ENCODE measurements at regions not wholly inside any gene's neighbourhood (a gene's known extent, or its start where the extent isn't known, plus 50 kb on each side); places are given as distances from the start of the nearest gene placed in this dataset.

GRCh38 chr11:129324533-129325175 is 51.0 kb upstream of the BARX2 start:
- DNase-seq (ENCODE audit: low read depth) = no peak

GRCh38 chr11:129323896-129324502 is 51.6 kb upstream of the BARX2 start:
- no peak for DNase-seq (ENCODE audit: low read depth)

DNA sequence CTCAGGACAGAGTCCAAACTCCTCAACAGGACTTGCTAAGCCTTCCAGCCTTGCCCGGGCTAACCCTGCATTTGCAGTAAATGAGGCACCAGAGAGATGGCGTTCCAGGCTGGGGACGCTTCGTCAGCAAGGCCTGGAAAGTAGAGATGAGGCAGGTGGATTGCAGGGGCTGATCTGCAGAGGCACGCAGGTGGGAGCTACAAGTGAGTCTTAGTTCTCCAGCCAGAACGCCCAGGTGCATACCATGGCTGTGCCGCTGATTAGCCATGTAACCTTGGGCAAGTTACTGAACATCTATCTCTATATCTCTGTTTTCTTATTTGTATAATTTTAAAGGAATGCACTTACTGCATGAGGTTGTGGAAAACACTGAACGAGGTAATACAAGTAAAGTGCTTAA is 52.7 kb upstream of the BARX2 start:
- DNase-seq (ENCODE audit: low read depth) = no peak

DNA sequence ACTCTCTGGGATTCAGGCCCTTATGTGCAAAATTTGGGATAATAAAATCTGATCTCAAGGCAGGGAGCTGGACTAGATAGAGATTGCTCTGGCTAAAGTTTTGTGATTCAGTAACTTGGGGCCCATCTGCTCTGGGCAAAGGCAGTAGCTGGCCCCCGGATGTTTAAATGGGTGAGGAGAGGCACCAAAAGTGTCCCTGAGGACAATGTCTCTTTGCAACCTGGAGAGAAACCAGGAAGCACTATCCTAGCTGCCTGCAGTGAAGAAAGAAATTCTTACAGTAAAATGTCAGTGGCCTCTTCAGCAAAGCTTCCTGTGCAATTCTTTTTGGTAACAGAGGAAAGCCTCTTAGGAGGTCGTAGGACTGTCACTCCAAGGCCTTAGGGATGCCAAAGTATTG is 54.6 kb upstream of the BARX2 start:
- DNase-seq (ENCODE audit: low read depth) = no peak

GRCh38 chr11:129320494-129320893 is 55.2 kb upstream of the BARX2 start:
- DNase-seq (ENCODE audit: low read depth) = no peak

DNA sequence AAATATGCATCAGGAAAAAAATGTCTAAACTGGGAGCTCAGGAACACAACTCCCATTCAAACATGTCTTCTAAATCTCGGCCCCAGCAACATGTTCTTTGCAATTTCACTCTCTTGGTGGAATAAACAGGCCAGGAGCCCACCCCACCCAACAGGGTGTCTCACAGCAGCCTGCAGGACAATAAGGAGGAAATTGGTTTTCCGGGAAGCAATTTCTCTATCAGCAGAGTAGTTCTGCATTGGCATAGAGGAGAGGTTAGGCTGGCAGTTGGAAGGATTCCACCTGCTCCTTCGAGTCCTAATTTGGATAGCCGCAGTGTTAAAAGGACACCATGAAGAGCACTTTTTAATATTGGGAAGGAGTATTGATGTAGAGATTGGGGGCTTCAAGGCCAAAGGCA is 55.9 kb upstream of the BARX2 start:
- DNase-seq (ENCODE audit: low read depth) = no peak

DNA sequence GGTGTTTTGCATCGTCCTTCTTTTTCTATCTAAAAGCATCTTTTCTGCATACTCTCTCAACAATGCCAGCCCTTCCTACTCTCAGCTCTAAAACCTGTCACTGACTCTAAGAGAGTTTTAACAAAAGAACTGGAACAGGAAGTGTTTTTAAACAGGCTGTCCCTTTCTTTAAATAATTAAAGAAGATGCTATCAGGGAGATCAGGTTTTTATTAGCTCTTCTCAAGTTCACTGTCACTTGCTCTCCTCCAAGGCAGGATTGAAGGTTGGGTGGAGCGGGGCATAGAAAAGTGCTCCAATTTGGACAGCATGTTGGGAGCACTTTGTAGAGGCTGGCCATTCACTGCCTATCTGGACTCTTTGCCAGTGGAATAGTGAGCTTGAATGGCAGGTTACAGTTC is 56.4 kb upstream of the BARX2 start:
- no peak for DNase-seq (ENCODE audit: low read depth)

GRCh38 chr11:129317571-129317970 is 58.1 kb upstream of the BARX2 start:
- no peak for DNase-seq (ENCODE audit: low read depth)

GRCh38 chr11:129316781-129317180 is 58.9 kb upstream of the BARX2 start:
- DNase-seq (ENCODE audit: low read depth) = no peak

DNA sequence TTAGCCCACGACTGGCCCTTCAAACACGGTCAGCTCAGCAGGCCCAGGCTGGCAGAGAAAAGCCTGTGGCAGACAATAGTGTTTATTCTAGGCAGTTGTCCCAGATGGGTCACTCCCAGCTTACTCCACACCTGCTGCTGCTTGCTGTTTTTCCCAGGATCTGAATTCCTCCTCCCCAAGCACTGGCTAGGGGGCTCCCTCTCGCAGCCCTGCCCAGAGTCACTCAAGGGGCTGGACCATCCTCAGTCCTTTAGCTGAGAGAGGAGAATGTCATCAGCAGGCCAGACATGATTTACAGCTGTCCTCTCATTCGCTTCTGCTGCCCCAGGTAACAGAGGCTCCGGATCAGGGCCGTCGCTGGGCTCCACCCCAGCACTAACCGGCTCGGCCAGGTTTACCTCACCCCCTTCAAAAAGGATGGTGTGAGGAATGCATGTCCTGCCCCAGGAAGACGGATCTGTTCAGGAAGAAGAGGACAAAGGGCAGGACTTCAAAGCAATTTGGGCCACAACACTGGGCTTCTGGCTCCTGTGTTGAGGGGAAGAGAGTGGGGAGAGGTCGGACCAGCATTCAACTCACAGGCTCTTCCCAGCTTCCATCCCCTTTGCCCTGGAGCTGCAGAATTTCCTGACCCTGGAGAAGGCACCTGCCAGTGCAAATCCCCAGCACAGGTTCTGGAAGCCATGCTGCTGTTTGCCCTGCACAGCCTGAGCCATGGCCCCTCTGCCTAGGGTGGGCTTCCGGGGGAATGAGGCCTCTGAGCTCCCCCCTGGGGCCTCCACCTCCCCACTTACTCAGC is 59.7 kb upstream of the BARX2 start:
- DNase-seq (ENCODE audit: low read depth) = no peak

DNA sequence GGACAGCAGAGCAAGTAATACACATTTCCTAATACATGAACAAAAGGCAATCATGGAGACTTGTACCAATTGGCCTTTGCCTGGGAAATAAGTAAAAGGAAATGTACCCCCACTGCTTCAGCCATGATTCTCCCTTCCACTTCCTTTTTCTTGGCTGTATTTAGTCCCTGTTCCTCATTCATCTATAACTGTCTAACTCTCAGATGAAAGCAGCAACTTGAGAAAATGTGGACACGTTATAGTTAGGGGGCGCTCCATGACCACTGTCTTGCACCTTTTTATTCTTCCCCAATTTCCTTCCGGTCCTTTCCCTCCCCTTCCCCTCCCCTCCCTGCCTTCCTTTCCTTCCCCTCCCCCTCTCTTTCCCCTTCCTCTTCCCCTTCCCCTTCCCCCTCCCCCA is 61.3 kb upstream of the BARX2 start:
- DNase-seq (ENCODE audit: low read depth) = no peak

DNA sequence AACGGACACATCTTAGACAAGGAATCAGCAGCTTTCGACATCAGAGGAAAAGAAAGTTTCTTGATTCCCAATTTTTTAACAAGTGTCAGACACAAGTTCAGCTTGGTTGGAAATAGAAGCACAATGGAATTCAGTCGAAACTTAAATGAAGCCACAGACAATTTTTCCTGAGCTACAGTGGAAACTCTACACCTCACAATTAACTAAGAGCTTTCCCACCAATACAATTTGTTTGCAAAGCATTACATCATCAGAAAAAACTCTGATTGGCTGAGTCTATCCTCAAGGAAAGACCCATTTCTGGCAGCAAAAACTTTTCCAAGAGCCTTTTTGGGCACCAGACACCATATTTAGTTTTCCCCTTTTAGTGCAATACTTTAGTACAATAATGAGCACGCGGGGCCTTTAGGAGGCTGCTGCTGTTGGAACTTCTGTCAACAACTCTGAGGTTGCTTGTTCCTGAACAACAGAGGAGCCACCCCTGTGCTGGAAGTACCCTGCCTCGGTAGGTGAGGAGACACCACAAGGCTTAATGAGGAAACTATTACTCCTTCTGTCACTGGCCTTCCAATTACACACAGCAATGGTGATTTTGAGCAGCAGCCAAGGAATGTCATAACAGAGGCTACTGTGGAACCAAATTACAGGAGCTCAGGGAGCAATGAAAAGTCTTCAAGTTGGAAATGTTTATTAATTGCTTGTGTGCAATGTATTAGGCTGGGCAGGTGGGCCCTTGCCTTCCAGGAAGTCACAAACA is 61.9 kb upstream of the BARX2 start:
- no peak for DNase-seq (ENCODE audit: low read depth)

DNA sequence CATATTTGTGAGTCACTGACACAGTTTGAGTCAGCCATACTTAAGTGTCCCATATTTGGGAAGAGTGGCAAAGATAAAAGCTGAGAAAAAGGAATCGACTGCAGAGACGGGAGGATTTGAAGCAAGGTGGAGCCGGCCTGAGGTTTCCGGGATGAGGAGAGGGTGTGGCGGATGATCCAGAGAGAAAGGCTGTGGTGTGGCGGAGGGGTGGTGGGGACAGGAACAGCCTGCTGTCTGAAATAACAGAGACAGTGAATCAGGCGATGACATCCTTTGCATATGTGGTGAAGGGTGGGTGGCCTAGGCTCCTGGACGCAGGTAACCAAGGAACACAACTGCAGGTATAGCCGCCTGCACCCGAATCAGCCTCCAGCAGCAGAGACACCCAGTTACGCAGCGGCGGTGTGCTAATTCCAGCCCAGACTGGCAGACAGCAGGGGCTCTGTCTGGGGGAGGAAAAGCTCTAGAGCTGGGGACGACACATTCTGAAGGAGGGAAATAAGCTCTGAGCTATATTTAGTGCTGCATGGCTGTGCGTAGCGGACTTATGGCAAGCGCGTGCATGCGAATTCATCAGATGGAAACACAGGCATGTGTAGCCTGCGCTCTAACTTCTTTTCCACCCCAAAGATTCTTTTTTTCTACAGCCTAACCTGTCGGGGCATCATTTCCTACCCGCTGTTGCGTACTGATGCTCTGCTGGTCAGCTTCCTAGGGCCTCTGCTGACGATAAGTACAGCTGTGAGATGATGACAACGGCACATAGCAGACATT is 62.7 kb upstream of the BARX2 start:
- DNase-seq (ENCODE audit: low read depth) = no peak

GRCh38 chr11:129308241-129308865 is 67.3 kb upstream of the BARX2 start:
- no peak for DNase-seq (ENCODE audit: low read depth)

DNA sequence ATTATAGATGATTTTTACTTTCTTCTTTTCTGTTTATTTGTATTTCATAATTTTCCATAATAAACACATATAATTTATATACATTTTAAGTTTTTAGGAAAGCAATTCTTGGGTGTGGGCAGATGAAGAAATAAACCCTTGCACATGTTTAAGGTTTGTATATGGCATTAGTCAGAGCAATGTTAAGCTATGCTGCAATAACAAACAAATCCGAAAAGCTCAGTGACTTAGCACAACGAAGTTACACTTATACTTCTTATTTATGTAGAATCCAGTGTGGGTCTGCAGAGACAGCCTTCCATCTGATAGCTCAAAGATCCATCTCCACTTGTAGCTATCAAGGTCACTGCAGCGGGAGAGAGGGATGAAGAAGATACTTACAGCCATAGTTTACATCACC is 68.5 kb upstream of the BARX2 start:
- no peak for DNase-seq (ENCODE audit: low read depth)

DNA sequence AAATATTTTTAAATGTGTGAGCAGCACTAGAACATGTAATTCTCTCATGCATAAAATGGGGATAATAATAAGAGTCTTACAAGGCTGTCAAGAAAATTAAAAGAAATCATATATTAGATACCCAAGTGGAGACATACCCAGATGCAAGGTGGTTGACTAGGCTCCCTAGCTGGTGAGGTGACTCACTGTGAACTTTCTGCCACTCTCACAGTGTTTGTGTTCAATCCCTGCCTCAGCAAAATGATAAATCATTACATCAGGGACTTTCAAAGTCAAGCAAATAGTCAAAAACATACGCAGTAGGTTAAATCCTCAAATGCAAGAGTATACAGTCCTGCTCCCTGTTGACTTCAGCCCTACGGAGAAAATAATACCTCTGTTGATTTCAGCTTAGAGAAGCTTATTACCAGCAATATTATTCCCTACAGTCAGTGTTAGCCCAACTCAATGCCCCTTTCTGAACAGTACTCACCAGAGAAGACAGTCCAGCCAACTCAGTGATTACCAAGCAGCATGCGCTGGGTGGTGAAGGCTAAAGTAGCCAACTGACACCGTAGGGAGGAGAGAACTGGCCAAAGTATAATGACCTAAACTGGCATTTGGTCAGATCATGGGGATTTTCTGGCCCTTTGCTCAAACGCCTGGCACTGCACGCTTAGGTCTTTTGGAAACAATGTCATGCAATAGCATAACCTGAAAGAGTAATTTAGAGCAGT is 73.1 kb upstream of the BARX2 start:
- DNase-seq (ENCODE audit: low read depth) = no peak

DNA sequence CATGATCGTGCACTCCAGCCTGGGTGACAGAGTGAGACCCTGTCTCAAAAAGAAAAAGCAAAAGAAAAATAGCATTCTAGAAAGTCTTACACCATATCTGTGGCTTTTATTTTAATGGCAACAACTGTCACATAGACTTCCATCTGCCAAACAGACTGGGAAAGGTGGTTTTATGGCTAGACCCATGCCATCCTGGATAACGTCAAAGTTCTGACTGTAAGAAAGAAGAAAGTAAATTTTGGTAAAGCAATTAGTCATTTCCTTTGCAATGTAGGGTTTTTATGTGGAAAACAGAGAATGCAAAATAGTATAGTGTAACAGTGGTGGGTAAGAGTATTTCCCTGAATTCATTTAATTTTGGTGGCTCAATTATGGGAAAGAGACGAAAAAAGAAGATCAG is 75.5 kb upstream of the BARX2 start:
- DNase-seq (ENCODE audit: low read depth) = no peak

- no peak for DNase-seq (ENCODE audit: low read depth)
Observed at GRCh38 chr11:129298988-129299387, 76.7 kb upstream of the BARX2 start.

DNA sequence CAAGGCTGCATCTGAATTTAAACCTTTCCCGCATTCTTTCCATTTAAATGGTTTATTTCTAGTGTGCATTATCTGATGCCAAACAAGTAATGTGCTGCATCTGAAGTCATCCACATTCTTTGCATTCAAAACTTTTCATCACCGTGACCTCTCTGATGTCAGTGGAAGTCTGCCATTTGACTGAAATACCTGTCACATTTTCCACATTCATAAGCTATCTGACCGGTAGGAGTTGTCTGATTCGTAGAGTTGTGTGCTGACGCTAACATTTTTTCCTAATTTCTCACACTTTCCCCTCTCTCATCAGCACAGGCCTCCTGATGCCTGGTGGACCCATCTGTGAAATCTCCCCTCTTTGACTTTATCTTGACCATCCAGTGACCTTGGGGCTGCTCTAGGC is 79.9 kb upstream of the BARX2 start:
- no peak for DNase-seq (ENCODE audit: low read depth)

DNA sequence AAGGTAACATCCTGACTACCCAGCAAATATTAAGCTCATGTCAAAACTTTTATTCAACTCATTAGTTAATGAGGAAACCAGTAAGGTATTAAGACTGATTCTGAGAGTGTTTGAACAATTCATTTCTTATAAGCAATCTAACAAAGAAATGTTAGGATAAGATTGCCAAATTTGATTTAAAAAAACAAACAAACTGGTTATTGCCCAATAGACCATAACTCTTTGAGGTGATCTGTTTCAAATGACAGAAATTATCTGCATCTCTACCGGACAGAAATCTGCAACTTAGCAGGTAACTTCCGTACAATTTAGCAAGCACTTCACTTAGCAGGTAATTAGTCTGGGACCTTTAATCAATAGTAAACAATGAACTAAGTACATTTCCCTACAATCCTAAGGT is 82.9 kb upstream of the BARX2 start:
- no peak for DNase-seq (ENCODE audit: low read depth)

- DNase-seq (ENCODE audit: low read depth) = no peak
Observed at GRCh38 chr11:129292092-129292491, 83.6 kb upstream of the BARX2 start.

Measured in activated T-cell treated with anti-CD3 and anti-CD28 coated beads for 1 hour (primary cell).